Neural cell (in vitro differentiated cells): ENCODE measurements at regions not wholly inside any gene's neighbourhood (a gene's known extent, or its start where the extent isn't known, plus 50 kb on each side); places are given as distances from the start of the nearest gene placed in this dataset.

Experiments used
- EP300 ChIP-seq: fragments of 450-650 bp; conservative IDR thresholded peaks from 2 replicates; pipeline ENCODE4 v1.6.1; 2014; ENCODE audit warnings: antibody characterized with exemption, mild to moderate bottlenecking, moderate library complexity; ENCODE audit not compliant: poor library complexity, severe bottlenecking
- POLR2AphosphoS5 ChIP-seq: IDR thresholded peaks from 2 replicates; pipeline ENCODE4 v1.6.1; 2012
- TF ChIP-seq, protein P1 (sequence below): fragments of 450-650 bp; IDR thresholded peaks from 2 replicates; pipeline ENCODE4 v1.5.1; 2014; ENCODE audit warnings: antibody characterized with exemption, mild to moderate bottlenecking, moderate library complexity; ENCODE audit not compliant: poor library complexity, severe bottlenecking
- TF ChIP-seq, protein P2 (sequence below): IDR thresholded peaks from 2 replicates; pipeline ENCODE4 v1.6.1; 2012; ENCODE audit warnings: borderline replicate concordance

DNA sequence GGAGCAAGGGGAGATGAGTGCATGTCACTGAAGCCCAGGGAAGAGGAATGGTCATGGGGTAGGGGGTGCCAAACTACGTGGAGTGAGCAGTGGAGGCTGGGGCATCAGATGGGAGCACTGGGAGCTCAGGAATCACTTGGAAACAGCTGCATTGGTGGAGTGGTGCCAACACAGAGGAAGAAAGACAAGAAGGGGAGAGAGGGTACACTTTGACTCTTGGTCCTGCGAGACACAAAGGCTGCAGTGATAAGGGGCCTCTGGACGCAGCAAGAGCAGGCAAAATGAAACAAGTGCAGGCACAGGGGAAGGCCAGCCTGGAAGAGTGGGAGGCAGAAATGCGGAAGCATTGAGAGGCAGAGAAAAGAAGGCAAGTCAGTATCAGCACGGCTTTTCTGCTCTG is 134.7 kb upstream of the SMIM21 start:
- TF ChIP-seq, protein P1, sequence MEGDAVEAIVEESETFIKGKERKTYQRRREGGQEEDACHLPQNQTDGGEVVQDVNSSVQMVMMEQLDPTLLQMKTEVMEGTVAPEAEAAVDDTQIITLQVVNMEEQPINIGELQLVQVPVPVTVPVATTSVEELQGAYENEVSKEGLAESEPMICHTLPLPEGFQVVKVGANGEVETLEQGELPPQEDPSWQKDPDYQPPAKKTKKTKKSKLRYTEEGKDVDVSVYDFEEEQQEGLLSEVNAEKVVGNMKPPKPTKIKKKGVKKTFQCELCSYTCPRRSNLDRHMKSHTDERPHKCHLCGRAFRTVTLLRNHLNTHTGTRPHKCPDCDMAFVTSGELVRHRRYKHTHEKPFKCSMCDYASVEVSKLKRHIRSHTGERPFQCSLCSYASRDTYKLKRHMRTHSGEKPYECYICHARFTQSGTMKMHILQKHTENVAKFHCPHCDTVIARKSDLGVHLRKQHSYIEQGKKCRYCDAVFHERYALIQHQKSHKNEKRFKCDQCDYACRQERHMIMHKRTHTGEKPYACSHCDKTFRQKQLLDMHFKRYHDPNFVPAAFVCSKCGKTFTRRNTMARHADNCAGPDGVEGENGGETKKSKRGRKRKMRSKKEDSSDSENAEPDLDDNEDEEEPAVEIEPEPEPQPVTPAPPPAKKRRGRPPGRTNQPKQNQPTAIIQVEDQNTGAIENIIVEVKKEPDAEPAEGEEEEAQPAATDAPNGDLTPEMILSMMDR = no peak
- no peak for TF ChIP-seq POLR2AphosphoS5
- no peak for TF ChIP-seq EP300
- TF ChIP-seq, protein P2, sequence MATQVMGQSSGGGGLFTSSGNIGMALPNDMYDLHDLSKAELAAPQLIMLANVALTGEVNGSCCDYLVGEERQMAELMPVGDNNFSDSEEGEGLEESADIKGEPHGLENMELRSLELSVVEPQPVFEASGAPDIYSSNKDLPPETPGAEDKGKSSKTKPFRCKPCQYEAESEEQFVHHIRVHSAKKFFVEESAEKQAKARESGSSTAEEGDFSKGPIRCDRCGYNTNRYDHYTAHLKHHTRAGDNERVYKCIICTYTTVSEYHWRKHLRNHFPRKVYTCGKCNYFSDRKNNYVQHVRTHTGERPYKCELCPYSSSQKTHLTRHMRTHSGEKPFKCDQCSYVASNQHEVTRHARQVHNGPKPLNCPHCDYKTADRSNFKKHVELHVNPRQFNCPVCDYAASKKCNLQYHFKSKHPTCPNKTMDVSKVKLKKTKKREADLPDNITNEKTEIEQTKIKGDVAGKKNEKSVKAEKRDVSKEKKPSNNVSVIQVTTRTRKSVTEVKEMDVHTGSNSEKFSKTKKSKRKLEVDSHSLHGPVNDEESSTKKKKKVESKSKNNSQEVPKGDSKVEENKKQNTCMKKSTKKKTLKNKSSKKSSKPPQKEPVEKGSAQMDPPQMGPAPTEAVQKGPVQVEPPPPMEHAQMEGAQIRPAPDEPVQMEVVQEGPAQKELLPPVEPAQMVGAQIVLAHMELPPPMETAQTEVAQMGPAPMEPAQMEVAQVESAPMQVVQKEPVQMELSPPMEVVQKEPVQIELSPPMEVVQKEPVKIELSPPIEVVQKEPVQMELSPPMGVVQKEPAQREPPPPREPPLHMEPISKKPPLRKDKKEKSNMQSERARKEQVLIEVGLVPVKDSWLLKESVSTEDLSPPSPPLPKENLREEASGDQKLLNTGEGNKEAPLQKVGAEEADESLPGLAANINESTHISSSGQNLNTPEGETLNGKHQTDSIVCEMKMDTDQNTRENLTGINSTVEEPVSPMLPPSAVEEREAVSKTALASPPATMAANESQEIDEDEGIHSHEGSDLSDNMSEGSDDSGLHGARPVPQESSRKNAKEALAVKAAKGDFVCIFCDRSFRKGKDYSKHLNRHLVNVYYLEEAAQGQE = no peak
